ENCODE measurements at regions not wholly inside any gene's neighbourhood (a gene's known extent, or its start where the extent isn't known, plus 50 kb on each side); places are given as distances from the start of the nearest gene placed in this dataset.
"Not testable (repeated sequence)": the region's sequence is repeated elsewhere in the genome, so short reads cannot be mapped to it uniquely, and the experiment has no call there.

DNA sequence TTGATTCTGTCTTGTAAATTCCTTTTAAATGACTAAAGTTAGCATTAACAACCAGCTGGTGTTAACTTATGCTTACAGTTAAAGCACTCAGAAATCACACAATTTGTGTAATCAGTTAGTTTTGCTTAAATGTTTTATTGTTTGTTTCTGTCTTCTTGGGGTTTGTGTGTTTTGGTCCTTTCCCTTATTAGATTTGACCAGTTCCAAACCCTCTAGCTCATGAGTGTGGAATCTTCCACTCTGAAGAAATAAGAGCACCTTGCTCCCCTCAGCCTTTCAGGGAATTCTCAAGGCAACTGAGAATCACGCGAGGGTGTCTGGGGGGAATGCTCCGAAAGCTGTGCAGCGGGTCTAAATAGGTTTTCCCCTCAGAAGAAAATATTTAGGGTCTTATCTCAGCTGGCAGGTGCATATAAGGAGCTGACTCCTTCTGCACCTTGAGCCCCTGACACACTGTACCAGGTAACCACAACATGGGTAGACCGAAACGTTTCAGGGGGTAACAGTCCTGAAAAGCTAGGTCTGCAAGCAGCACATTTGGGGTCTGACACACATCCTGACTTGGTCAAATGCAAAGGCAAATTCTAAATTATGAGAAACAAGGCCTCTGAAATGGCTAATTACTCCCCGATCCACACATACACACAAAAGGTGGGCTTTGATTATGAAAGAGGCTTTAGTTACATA, 188.1 kb upstream of the ETV3 start:
- H3K9me3 ChIP-seq (ENCODE audit: severe bottlenecking), result peaks cover 14% of the 10 kb centered on the region
- H3K27ac ChIP-seq, result no peak overlapping the region
- H3K27me3 ChIP-seq (ENCODE audit: insufficient read depth, low read depth, severe bottlenecking), result peaks cover 78% of the 10 kb centered on the region
- no peak for TF ChIP-seq CTCF (IDR thresholded peaks at IDR 0.05; ENCODE audit: low read depth, low read length)
- no peak for DNase-seq
- H3K4me3 ChIP-seq (ENCODE audit: low read depth, low read length), result no peak overlapping the region
- no peaks in the 10 kb centered on the region for H3K36me3 ChIP-seq

DNA sequence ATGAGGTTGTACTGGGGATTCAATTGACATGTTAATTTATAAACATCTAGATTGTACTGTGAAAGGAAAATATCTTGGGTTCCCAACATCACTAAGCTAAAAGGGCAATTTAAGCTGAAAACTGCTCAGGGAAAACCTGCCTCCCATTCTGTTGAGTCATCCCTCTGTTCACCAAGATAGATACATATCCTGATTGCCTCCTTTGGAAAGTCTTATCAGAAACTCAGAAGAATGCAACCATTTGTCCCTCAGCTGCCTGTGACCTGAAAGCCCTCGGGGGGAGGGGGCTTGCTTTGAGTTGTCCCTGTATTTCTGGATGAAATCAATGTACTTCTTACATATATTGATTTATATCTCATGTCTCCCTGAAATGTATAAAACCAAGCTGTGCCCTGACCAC, 187.0 kb upstream of the ETV3 start:
- no peak for DNase-seq
- Histone ChIP-seq H3K36me3 (no peaks in the 10 kb centered on the region), H3K27ac (no peak overlapping the region), H3K4me3 (ENCODE audit: low read depth, low read length) (no peak overlapping the region), H3K27me3 (ENCODE audit: insufficient read depth, low read depth, severe bottlenecking) (peaks cover 67% of the 10 kb centered on the region), H3K9me3 (ENCODE audit: severe bottlenecking) (peaks cover 19% of the 10 kb centered on the region)
- no peak for TF ChIP-seq CTCF (IDR thresholded peaks at IDR 0.05; ENCODE audit: low read depth, low read length)

GRCh38 chr1:157321972-157322371, 183.8 kb upstream of the ETV3 start:
- not testable (repeated sequence) for H3K4me3 ChIP-seq (ENCODE audit: low read depth, low read length)

DNA sequence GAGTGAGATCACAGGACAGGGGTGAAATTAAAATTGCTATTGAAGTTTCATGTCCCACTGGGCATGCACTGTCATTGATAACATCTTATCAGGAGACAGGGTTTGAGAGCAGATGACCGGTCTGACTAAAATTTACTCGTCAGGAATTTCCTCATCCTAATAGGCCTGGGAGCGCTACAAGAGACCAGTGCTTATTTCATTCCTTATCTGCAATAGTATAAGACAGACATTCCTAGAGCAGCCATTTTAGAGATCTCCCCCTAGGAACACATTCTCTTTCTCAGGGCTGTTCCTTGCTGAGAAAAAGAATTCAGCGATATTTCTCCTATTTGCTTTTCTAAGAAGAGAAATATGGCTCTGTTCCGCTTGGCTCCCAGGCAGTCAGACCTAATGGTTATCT, 181.4 kb upstream of the ETV3 start:
- H3K9me3 ChIP-seq (ENCODE audit: severe bottlenecking), result peaks cover 45% of the 10 kb centered on the region
- DNase-seq, result no peak
- H3K4me3 ChIP-seq (ENCODE audit: low read depth, low read length), result no peak overlapping the region
- no peaks in the 10 kb centered on the region for H3K36me3 ChIP-seq
- H3K27ac ChIP-seq, result no peak overlapping the region
- H3K27me3 ChIP-seq (ENCODE audit: insufficient read depth, low read depth, severe bottlenecking), result peaks cover 55% of the 10 kb centered on the region
- TF ChIP-seq CTCF (IDR thresholded peaks at IDR 0.05; ENCODE audit: low read depth, low read length), result no peak

More at GRCh38 chr1:157321972-157322371, 183.8 kb upstream of the ETV3 start:
- H3K27ac ChIP-seq, H3K36me3 ChIP-seq, DNase-seq: not testable (repeated sequence)
- H3K27me3 ChIP-seq (ENCODE audit: insufficient read depth, low read depth, severe bottlenecking), result peaks cover 52% of the 10 kb centered on the region
- peaks cover 40% of the 10 kb centered on the region for H3K9me3 ChIP-seq (ENCODE audit: severe bottlenecking)

GRCh38 chr1:157317229-157317628, 179.0 kb upstream of the ETV3 start:
- not testable (repeated sequence) for DNase-seq; H3K27ac ChIP-seq; H3K4me3 ChIP-seq (ENCODE audit: low read depth, low read length); H3K36me3 ChIP-seq
- H3K27me3 ChIP-seq (ENCODE audit: insufficient read depth, low read depth, severe bottlenecking), result peaks cover 56% of the 10 kb centered on the region
- H3K9me3 ChIP-seq (ENCODE audit: severe bottlenecking), result peaks cover 45% of the 10 kb centered on the region

DNA sequence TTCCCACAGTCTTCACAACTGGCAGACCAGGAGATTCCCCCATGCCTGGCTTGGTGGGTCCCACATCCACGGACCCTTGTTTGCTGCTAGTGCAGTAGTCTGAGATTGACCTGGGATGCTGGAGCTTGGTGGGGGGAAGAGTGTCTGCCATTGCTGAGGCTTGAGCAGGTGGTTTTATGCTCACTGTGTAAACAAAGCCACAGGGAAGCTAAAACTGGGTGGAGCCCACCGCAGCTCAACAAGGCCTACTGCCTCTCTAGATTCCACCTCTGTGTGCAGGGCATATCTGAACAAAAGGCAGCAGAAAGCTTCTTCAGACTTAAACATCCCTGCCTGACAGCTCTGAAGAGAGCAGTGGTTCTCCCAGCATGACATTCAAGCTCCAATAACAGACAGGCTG, 177.3 kb upstream of the ETV3 start:
- Histone ChIP-seq H3K4me3 (ENCODE audit: low read depth, low read length) (no peak overlapping the region), H3K27ac (no peak overlapping the region), H3K36me3 (no peaks in the 10 kb centered on the region), H3K27me3 (ENCODE audit: insufficient read depth, low read depth, severe bottlenecking) (peaks cover 62% of the 10 kb centered on the region), H3K9me3 (ENCODE audit: severe bottlenecking) (peaks cover 34% of the 10 kb centered on the region)
- no peak for DNase-seq
- no peak for TF ChIP-seq CTCF (IDR thresholded peaks at IDR 0.05; ENCODE audit: low read depth, low read length)

GRCh38 chr1:157314408-157314807, 176.2 kb upstream of the ETV3 start:
- peaks cover 73% of the 10 kb centered on the region for H3K27me3 ChIP-seq (ENCODE audit: insufficient read depth, low read depth, severe bottlenecking)
- H3K9me3 ChIP-seq (ENCODE audit: severe bottlenecking), result peaks cover 24% of the 10 kb centered on the region
- DNase-seq, result no peak
- no peaks in the 10 kb centered on the region for H3K36me3 ChIP-seq
- TF ChIP-seq CTCF (IDR thresholded peaks at IDR 0.05; ENCODE audit: low read depth, low read length), result no peak
- H3K27ac ChIP-seq, result no peak overlapping the region
- no peak overlapping the region for H3K4me3 ChIP-seq (ENCODE audit: low read depth, low read length)

All from WERI-Rb-1 (cell line).